GM18520 (cell line): ENCODE measurements at regions not wholly inside any gene's neighbourhood (a gene's known extent, or its start where the extent isn't known, plus 50 kb on each side); places are given as distances from the start of the nearest gene placed in this dataset.

Experiments
- ATAC-seq: cut with Tn5 transposase; IDR thresholded peaks from one replicate; pipeline ENCODE4 v1.9.1; 2021; ENCODE audit not compliant: unreplicated experiment

GRCh38 chr6:122098201-122098678, 301.2 kb upstream of the HSF2 start:
- ATAC-seq: no peak

GRCh38 chr6:122102026-122102425, 297.4 kb upstream of the HSF2 start:
- ATAC-seq: no peak

DNA sequence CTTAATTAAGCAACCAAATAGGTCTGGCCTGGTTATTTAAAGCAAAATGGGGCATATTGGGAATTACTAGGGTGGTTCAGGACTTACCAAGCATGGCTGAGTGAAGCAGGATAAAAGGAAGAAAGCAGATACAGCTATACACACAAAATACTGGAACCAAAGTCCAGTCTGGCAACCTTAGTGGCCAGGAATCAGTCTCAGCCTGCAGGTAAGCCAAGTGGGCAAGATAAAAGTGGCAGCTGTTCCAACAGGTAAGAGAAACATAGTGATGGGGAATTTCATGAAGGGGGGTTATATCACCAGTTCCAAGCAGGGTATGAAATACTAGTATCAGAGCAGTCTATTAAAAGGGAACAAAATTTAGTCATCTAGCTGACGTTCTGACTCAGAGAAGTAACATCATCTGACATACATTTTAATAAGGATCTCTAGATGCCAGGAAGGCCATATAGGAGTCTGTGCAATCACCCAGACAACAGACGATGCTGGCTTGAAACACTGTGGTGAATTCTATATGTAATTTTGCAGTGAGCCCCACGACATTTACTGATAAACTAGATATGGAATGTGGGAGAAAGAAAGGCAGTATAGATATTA, 292.1 kb upstream of the HSF2 start:
- no peak for ATAC-seq

- no peak for ATAC-seq
These were observed 290.4 kb upstream of the HSF2 start for GRCh38 chr6:122109075-122109474.

DNA sequence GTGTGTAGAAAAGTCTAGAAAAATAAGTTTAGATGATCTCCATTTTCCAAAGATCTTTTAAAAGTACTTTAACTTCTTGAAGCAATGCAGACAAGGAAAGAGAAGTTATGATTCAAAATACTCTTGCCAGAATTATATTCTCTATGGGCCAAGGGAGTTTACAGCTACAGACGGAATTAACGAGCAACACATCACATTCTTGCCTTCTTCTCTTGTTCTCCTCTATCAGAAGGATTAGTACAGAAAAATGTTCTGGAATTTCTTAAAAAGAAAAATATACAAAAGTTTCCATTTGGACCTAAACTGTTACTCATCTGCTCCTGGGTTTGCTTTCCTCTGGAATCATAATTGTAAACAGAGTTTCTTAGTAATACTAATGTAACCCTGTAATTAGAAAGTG, 284.7 kb upstream of the HSF2 start:
- no peak for ATAC-seq

GRCh38 chr6:122116119-122116834, 283.2 kb upstream of the HSF2 start:
- no peak for ATAC-seq

GRCh38 chr6:122116835-122117627, 282.4 kb upstream of the HSF2 start:
- no peak for ATAC-seq

DNA sequence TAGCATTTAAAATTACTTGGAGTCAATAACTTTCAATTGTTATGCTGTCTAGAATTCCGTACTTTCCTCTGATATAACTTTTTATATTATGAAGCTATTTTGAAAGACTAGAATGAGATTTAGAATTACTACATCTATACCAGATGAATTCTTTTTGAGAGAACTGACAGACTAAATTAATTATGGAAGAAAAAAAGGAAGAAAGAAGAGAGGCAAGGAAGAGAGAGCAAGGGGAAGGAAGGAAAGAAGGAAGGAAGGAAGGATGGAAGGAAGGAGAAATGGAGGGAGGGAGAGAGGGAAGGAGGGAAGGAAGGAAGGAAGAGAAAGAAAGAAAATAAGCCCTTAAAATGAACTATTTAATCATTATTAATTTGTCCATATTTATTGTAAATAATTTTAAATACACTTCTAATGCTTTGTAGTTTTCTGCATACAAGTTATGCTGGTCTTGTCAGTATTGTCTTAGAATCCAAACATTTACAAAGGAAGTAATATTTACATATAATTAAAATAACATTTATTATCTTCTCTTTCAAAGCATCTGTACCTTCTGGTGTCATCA, 280.4 kb upstream of the HSF2 start:
- ATAC-seq: no peak

- no peak for ATAC-seq
These were observed 277.2 kb upstream of the HSF2 start for GRCh38 chr6:122122202-122122601.

- no peak for ATAC-seq
These were observed 276.8 kb upstream of the HSF2 start for GRCh38 chr6:122122686-122123085.

DNA sequence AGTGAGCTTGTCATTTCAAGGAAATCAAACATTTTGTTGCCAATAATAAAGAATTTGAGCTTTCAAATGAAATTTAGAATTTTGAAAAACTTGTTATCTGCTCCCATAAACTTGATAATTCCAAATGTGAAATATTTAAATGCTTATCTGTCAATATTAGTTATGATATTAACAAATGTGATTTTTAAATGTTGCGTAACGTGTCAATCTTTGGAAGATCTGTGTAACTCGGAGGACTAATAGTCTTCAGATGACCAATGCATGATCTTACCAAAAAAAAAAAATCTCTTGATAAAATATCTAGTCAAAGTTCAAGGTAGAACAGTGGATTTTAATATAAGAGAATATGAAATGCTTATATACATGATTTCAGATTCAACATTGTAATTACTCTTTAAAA, 274.5 kb upstream of the HSF2 start:
- no peak for ATAC-seq

GRCh38 chr6:122126894-122127293, 272.6 kb upstream of the HSF2 start:
- ATAC-seq: no peak

DNA sequence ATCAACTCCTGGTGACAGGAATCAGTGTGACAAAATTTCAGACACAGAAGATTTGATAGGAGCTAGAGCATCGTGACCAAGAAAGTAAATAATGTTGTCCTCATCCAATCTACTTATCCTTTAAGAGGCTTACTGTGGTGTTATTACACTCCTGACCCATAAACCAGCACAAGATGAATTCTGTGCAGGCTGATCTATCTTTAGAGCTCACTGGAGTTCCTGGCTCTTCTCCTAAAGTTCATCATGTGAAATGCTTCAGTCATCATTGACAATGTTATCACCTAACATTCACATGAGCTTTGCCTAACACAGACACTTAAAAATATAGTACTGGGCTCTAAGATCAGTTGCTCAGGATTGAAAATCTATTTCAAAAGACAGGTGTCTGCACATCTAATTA, 271.0 kb upstream of the HSF2 start:
- ATAC-seq: no peak

GRCh38 chr6:122129313-122130025, 270.0 kb upstream of the HSF2 start:
- no peak for ATAC-seq

DNA sequence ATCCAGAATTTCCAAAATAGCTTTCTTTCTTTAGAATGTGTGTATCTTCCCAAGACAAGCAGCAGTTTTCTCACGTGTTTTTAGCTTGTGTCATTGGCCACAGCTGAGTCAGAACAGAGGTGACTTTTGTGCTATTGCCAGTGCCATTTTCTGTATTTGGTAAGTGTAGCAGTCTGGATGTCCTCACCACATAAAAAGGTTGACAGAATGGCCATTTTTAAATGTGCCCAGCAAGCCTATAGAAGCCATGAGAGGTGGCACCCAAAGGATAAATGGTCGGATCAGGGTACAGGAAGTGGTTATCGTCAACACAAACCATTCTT, 269.5 kb upstream of the HSF2 start:
- ATAC-seq: no peak

- ATAC-seq: no peak
These were observed 268.9 kb upstream of the HSF2 start for GRCh38 chr6:122130518-122130917.

- no peak for ATAC-seq
These were observed 263.1 kb upstream of the HSF2 start for GRCh38 chr6:122136386-122136785.

DNA sequence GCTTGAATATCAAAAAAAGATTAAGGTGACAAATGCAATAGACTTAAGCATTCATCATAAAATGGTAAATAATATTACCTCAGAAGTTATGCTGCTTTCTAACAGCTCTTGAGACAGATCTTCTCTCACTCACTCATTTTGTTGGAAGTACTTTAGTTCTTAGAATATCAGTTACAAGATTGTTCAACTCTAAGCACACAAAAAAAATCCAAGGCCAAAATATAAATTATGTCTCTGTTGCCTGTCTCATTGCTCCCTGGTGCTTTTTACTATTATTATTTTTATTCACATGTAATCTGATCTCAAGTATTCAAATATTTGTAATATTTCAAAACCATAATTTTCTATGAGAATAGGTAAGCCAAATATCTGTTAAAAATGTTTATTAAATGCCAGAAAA, 259.4 kb upstream of the HSF2 start:
- no peak for ATAC-seq

GRCh38 chr6:122141246-122141645, 258.2 kb upstream of the HSF2 start:
- no peak for ATAC-seq

- no peak for ATAC-seq
These were observed 255.4 kb upstream of the HSF2 start for GRCh38 chr6:122143813-122144601.
